Activated CD4-positive, alpha-beta T cell treated with anti-CD3 and anti-CD28 coated beads, Interleukin-2, amount 50 U/mL, for 48 hours (primary cell): ENCODE measurements at regions not wholly inside any gene's neighbourhood (a gene's known extent, or its start where the extent isn't known, plus 50 kb on each side); places are given as distances from the start of the nearest gene placed in this dataset.

Experiments
- DNase-seq, 2 experiments: peaks; one replicate each; pipeline ENCODE4 v3.0.0-alpha.2; 2020

GRCh38 chr14:99100497-99101270, 171.3 kb downstream of the BCL11B start:
- DNase-seq: no peak

DNA sequence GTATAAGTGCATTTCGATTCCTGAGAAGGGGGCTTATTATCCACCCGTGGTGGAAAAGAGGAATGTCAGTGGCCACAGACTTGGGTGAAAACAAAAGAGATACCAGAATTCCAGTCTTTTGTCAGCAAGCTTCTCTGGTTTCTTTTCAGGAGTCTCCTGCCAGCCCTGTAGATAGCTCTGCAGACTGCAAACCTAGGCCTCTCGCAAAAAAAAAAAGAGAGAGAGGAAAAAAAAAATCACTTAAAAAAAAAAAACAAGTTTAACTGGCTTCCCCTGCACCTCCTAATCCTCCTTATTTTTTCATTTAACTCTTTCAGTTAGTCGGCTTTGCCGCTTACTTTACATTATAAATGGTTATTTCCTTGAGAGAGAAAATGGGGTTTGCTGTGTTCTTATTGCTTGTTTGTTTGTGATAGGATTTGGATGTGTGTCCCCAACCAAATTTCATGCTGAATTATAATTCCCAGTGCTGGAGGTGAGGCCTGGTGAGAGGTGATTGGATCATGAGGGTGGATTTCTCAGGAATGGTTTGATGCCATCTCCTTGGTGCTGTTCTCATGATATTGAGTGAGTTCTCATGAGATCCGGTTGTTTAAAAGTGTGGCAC, 170.0 kb downstream of the BCL11B start:
- no peak for DNase-seq

- no peak for DNase-seq
Measured at GRCh38 chr14:99116741-99117295, 155.2 kb downstream of the BCL11B start.

DNA sequence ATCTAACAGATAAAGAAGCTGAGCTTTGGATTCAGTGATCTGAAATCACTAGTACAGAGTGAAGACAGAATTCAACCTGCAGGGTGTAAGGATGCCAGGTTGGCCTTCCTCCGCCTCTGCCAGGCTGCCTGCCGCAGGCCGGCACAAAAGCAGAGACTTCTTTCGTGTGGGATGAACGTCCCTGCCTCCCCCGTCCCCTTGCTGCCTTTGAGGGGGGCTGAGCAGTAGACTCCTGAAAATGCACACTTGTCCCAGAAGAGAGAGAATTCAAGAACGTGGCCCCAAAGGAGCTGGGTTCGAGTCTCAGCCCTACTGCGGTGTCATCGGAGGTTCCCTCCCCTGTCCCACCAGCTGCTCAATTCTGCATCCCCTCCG, 154.3 kb downstream of the BCL11B start:
- no peak for DNase-seq

DNA sequence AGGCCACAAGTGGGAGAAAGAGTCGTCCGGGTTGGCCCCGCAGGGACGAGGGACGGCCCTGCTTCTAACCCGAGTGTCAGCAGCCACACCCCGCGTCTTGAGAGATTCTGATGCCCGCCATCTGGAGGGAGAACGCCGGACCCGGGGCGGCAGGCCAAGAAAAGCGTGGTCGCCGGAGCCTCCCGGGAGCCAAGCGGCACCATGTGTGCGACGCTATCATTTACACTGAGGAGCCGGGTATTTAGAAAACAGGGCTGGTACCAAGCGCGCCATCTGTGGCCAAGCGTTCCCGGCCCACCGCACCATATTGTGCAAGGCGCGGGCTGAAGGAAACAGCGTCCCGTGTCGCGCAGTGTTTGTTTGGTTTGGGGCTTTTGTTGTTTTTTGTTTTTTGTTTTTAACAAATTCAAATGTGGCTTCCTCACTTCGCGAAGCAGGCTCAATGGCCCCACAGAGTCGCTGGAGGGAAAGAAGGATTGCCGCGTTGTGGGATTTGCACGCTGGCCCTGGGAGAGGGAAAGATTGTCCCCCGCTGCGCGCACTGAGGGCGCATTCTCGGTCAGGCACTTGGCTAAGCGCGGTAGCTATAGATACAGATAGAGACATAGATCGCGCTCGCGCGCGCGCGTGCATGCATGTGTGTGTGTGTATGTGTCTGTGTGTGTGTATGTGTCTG, 153.8 kb downstream of the BCL11B start:
- DNase-seq: no peak

DNA sequence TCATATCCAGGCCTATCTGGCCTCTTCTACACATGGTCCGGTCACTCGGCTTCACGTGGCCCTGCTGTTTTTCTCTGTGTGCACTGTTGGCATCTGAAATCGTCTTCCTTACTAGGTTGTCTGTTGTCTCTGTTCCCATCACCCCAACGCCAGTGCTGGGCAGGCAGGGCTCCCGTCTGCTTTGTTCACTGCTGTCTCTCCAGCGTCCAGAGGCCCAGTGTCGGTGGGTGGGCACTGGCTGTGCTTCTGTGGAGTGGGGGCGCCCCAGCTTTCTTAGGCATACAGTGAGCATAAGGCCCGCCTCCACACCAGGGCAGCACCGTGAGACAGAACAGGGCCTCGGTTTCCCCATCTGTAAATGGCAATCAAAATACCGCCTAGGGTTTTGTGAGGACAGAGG, 153.1 kb downstream of the BCL11B start:
- no peak for DNase-seq
